ENCODE measurements at regions not wholly inside any gene's neighbourhood (a gene's known extent, or its start where the extent isn't known, plus 50 kb on each side); places are given as distances from the start of the nearest gene placed in this dataset.

- intact Hi-C loops (cut with DNase I), result no loop called here
- DNase-seq (ENCODE audit: missing footprints) (no peak), ATAC-seq (no peak)
These were observed 650.6 kb upstream of the SALL1 start for GRCh38 chr16:51801635-51802034.

DNA sequence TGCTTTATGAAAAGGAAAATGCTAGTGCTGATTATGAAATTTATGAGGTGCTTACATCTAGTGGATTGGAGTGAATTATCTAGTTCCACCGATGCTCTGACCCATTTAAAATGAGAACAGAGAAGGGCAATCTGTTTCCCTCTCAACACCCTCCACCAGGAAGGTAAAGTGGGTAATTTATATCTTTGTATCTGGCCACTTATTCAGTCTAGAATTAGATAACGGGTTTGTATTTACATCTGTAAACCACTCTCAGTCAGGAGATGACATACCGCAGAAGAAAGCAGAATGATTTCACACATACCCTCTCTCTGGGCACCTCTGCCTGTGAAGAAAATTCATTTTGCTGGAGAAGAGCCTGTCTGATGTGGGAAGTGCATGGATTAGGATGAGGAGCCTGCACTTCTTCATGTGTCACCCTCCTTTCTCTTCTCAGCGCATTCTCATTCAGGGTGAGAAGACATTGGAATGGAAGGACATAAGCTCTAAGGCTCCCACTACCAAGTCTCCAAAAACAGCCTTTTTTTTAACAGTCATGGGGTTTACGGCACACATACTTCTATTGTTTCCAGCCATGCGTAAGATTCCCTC lies 646.7 kb upstream of the SALL1 start:
- intact Hi-C loops (cut with DNase I), result no loop called here
- no peak for ATAC-seq
- no peak for DNase-seq (ENCODE audit: missing footprints)

DNA sequence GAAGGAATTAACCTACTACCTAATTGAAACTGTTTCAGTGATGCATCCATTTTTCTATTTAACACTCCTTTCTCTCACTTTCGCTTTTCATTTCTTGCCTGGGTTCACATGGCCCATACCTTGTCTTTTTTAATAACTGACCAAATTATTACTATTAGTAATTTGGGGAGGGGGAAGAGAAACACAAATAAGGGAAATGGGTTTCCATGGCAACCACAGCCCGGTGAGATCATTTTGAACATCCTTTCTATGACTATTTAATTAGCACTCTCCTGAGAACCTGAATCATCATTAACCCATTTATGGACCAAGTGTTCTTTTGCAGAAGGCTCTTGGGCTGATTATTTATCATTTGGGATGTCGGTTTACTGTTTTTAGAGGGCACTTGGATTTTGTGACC lies 628.2 kb upstream of the SALL1 start:
- DNase-seq (ENCODE audit: missing footprints), result no peak
- no peak for ATAC-seq
- intact Hi-C loops (cut with DNase I), result no loop called here

DNA sequence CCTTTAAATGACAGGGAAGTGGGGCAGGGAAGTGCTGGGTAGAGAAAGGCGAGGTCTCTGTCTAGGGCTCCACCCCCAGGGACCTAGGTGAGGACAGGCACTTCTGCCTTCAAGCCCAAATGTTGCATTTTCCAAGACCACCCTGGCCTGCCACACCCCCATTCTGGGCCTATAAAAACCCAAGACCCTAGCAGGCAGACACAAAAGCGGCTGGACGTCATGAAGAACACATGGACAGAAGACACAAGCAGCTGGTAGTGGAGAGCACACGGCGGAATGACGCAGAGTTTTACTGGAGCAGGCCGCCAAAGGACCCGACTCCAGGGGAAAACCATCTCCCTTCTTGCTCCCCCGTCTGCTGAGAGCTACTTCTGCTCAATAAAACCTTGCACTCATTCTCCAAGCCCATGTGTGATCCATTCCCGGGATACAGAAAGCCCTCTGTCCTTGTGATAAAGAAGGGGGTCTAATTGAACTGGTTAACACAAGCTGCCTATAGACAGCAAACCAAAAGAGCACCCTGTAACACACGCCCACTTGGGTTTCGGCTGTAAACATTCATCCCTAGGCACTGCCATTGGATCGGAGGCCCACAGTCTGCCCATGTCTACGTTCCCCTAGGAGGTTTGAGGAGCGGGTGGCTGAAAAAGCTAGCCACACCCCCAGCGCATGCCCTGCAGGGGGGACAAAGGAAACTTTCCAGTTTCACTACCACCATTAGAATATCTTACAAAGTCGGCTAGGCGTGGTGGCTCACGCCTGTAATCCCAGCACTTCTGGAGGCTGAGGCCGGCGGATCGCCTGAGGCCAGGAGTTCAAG lies 622.2 kb upstream of the SALL1 start:
- intact Hi-C loops (cut with DNase I), result no loop called here
- no peak for DNase-seq (ENCODE audit: missing footprints)
- no peak for ATAC-seq

- ATAC-seq, result no peak
- intact Hi-C loops (cut with DNase I), result no loop called here
These were observed 615.7 kb upstream of the SALL1 start for GRCh38 chr16:51766739-51767138.

GRCh38 chr16:51763072-51763661 lies 612.1 kb upstream of the SALL1 start:
- DNase-seq (ENCODE audit: missing footprints) (no peak), ATAC-seq (no peak)
- intact Hi-C loops (cut with DNase I), result no loop called here

More at GRCh38 chr16:51766739-51767138, 615.7 kb upstream of the SALL1 start:
- no peak for DNase-seq (ENCODE audit: missing footprints)

- intact Hi-C loops (cut with DNase I), result no loop called here
- peak; percentile 78 for DNase-seq (ENCODE audit: missing footprints)
These were observed 611.3 kb upstream of the SALL1 start for GRCh38 chr16:51762081-51762996.

GRCh38 chr16:51761001-51761400 lies 609.9 kb upstream of the SALL1 start:
- DNase-seq (ENCODE audit: missing footprints) (no peak), ATAC-seq (no peak)
- intact Hi-C loops (cut with DNase I), result no loop called here

More at GRCh38 chr16:51762081-51762996, 611.3 kb upstream of the SALL1 start:
- peak; percentile 65 for ATAC-seq

- ATAC-seq (no peak), DNase-seq (ENCODE audit: missing footprints) (no peak)
- intact Hi-C loops (cut with DNase I), result no loop called here
These were observed 608.9 kb upstream of the SALL1 start for GRCh38 chr16:51759999-51760398.

GRCh38 chr16:51759329-51759728 lies 608.3 kb upstream of the SALL1 start:
- intact Hi-C loops (cut with DNase I), result no loop called here
- DNase-seq (ENCODE audit: missing footprints) (no peak), ATAC-seq (no peak)

DNA sequence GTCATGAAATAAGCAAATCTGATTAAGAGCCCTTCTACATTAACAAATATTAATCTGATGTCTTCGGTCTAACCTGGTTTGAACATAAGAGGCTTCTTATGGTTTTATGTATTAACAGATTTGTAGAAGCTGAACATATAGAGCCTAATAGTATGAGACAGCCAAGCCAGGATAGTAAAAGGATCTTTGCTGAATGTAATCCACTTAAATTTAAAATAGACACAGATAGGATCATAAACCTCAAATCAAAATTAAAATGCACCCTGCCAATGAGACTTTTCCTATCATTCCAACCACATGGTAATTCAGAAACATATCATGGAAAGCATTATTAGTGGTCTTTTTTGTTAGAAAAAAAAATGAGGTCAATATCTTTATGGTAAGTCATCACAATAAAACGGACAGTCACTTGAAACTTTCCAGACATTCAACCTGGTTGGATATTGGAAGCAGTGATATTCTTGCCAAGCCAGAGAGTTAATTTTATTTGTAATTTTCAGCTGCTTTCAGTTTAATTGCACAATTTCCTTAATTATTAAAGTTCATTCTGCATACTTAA lies 606.9 kb upstream of the SALL1 start:
- ATAC-seq, result no peak
- intact Hi-C loops (cut with DNase I), result no loop called here
- no peak for DNase-seq (ENCODE audit: missing footprints)

- intact Hi-C loops (cut with DNase I), result no loop called here
- ATAC-seq, result no peak
- DNase-seq (ENCODE audit: missing footprints), result no peak
These were observed 606.4 kb upstream of the SALL1 start for GRCh38 chr16:51757505-51757904.

DNA sequence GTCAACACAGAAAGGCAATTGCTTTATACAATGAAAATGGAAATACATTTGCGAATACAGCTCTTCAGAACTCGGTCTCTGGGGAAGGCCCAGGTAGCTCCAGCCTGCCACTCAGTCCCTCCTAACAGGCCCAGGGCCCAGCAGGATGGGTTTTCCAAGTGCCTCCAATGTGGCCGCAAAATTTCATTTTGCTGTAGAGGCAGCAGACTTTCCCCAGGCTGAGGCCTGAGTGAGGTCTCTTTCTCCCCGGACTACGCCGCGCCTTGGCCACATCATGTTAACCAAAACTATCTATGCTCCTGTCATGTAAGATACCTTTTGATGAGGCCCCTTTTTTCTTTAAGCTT lies 606.0 kb upstream of the SALL1 start:
- intact Hi-C loops (cut with DNase I), result no loop called here
- DNase-seq (ENCODE audit: missing footprints), result no peak
- ATAC-seq, result no peak

GRCh38 chr16:51756447-51757123 lies 605.5 kb upstream of the SALL1 start:
- intact Hi-C loops (cut with DNase I), result no loop called here
- ATAC-seq (no peak), DNase-seq (ENCODE audit: missing footprints) (no peak)

- ATAC-seq (no peak), DNase-seq (ENCODE audit: missing footprints) (no peak)
- intact Hi-C loops (cut with DNase I), result no loop called here
These were observed 604.7 kb upstream of the SALL1 start for GRCh38 chr16:51755577-51756355.

DNA sequence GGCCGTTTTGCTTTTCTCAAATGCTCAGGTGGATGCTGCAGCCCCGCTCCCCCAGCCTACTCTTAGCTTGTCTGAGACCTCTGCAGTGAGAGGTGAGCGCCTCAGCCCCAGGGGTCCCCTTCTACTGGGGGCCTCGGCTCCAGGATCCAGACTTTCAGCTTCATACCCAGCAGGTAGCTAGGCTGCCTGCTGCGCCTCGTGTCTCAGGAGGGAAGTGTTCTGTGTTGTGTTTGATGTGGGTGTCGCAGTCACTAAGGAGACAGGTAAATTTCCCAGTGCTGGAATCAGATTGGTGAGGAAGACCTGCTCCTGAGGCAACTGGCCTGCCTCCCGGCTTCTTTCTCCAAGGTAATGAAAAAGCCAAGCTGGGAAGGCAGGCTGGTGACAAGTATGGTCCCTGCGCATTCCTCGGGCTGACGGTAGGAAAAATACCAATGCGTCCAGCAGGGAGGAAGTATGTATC lies 604.0 kb upstream of the SALL1 start:
- no peak for ATAC-seq
- DNase-seq (ENCODE audit: missing footprints), result no peak
- intact Hi-C loops (cut with DNase I), result no loop called here

DNA sequence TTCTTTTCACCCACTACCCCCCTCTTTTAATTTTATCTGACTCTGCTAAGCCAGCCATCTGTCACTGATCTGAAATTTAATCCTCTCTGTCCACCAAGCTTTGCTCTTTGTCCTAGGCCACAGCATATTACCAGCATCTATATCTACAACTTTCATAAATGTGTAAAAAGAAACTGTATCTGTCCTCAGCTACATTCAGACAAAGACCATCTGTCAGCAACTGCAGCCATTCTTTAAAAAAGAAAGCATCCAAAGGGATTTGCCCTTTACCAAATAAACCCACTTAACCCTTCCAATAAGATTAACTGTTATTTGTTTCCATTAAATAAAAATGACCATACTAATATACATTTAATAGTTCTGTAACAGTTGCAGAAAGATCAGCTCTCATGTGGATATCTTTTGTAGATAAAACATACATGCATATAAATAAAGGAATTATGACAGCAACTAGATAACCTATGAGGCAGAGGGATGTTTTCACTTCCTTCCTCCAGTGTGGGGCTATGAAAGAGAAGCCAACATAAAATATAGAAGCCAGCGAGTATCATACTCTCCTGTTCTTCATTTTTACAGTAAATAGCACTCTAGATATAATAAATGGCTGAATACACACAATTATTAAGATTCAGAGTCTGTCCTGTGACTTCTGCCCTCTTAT lies 602.5 kb upstream of the SALL1 start:
- intact Hi-C loops (cut with DNase I), result no loop called here
- no peak for DNase-seq (ENCODE audit: missing footprints)
- no peak for ATAC-seq
